Globus pallidus (tissue), 1 donor: ENCODE measurements at regions not wholly inside any gene's neighbourhood (a gene's known extent, or its start where the extent isn't known, plus 50 kb on each side); places are given as distances from the start of the nearest gene placed in this dataset.

Source experiments
- DNase-seq: peaks from one replicate; pipeline ENCODE4 v3.0.0-alpha.2; 2015; ENCODE audit warnings: low spot score

DNA sequence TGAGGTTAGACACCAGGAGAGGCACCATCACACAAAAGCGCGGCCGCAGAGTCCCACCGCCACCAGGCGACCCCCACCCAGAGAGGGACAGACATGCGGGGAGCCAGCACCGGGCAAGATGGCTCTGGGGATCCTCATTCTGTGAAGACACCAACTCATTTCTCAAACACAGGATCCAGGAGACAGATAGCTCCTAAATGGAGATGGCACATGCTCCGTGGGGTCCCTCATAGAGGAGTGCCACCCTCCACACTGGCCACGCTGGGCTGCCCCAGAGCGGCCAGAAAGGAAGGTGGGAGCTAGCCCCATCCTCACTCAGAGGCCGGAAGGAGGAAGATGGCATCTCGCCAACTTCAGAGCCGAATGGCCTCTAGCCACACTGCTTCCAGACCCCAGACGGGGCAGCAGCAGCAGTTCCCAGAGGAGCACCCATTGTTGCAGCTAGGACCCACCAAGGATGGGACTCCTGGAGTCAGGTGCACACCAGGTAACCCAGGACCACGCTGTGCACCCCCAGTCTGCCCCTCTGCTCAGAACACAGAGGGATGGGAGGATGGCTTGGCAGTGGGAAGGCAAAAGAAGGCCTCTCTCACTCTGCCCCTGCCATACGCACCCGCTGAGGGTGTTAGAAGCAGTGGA lies 78.6 kb downstream of the ZIC5 start:
- no peak for DNase-seq

DNA sequence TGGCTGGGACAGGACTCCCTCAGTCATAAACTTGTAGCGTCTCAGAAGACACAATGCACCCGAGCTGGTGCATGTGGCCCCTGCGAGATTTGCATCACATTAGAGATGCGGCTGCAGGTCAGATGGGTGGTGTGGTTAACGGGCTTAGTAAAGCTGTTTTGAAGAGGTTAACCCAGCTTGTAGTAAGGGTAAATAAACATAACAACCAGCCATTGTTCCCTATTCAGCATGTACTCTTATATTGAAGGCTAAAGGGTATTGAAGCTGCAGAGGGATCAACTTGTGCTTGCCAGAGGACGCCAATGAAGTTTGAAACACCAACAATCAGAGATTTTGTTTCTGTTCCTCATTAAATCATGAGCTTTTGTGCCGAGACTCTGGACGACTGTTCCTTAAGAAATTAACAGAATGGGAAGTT lies 79.4 kb downstream of the ZIC5 start:
- DNase-seq = peak; percentile 33

DNA sequence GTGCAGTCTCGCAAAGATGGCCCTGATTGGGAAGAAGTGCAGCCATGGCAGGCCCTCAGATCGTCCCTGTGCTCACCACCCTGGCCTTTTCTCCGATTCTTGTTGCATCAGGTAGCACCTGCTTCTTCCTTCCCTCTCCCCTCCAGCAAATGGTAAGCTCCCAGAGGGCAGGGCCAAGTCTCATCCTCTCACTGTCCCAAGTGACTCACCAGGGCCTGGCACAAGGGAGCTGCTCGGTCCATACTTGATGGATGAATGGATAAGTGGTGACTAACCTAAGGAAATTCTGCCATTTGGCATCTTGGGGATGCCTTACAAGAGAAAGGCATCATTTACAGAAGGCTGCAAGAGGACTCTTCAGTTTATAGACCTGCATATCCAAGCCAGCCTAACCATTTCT lies 84.9 kb downstream of the ZIC5 start:
- DNase-seq = no peak

DNA sequence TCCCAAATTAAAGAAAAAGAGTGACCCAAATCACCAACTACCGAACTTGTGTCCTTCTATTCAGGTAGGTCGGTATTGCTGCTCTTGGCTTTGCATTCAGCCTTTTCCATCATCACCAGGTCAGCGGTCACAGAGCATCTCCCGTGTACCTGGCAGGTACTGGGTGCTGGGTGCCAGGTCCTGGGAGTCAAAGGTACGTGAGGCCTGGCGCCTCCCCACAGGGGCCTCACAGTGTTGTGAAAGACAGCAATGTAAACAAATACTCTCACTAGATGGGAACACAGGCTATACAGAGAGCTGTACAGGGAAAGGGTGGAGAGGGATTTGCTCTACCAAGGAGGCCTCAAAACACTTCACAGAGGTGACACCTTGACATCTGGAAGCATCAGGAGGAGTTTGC lies 86.7 kb downstream of the ZIC5 start:
- no peak for DNase-seq

DNA sequence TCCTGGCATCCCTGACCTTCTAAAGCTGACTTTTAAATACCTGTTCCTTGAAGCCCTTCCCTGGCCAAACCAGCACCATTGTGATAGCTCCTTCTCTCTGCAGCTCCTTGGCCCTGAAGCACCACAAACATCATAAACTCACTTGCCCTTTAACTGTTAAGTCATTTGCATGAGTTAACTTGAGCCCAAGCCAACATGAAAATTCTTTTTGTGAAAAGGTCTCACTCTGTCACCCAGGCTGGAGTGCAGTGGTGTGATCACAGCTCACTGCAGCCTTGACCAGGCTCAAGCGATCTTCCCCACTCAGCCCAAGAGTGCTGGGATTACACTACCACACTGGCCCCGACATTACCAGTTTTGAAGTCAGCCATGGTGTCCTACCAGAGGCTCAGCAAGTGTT lies 87.8 kb downstream of the ZIC5 start:
- DNase-seq = no peak

DNA sequence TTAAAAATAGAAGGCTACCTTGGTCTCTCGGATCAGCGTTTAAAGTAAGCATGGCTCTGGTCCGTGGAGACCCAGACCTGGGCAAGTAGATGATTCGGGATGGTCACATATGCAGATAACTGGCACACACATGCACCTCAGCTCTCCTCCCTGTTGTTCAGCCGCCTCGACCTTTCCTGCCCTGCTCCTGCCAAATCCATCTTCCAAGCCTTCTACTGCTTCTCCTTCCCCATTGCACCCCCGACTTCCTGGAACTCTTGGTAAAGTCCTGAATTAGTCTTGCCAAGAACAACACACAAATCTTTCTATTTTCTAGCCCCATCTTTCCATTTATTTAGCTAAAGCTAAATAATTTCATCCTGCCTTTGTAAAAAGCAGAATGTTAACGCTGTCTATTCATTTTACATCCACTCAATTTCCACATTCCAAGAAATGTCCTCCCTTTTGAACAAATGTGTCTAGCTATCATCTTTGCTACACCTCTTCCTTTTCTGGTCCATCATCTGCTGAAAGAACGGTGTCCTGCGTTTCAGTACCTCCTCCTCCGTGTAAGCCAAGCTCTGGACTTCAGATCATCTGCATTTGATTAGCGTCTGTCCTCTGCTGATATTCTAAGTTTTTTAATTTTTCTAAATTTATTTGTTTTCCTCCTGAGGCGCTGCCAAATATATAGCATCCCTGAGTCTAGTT lies 92.5 kb downstream of the ZIC5 start:
- DNase-seq = no peak

DNA sequence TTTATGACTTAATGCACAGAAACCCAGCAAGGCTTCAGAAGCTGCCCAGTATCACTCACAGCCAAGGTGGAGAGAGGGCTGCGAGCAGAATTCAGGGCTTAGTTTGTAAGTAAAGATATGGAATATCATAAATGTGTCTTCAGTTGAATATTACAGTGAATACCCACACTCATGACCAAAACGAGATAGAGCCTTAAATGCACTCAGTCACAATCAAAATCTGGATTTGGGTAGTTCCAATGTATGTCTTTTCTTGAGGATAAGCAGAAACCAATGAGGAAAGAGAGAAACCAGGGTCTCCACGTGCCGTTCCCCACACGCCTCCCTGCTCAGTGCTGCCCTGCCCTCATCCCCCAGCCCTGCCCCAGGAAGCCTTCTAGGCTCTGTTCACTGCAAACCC lies 94.9 kb downstream of the ZIC5 start:
- no peak for DNase-seq

DNA sequence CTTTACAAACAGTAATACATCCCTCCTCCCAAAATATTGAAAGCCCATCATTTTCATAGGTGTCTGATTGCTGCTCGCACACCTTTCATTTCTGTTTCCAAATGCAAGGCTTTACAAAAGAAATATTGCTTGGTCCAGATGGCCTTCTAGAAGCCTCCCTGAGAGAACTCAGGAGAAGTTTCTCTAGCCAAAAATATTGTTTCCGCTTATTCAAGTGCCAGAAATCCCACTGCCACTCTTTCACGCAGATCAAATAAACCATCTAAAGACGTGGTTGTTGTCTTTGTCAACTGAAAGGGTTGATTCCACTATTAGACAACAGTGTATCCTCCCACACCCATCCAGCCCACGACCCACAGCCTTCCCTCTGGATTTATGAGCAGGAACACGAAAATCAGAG lies 96.2 kb downstream of the ZIC5 start:
- no peak for DNase-seq

DNA sequence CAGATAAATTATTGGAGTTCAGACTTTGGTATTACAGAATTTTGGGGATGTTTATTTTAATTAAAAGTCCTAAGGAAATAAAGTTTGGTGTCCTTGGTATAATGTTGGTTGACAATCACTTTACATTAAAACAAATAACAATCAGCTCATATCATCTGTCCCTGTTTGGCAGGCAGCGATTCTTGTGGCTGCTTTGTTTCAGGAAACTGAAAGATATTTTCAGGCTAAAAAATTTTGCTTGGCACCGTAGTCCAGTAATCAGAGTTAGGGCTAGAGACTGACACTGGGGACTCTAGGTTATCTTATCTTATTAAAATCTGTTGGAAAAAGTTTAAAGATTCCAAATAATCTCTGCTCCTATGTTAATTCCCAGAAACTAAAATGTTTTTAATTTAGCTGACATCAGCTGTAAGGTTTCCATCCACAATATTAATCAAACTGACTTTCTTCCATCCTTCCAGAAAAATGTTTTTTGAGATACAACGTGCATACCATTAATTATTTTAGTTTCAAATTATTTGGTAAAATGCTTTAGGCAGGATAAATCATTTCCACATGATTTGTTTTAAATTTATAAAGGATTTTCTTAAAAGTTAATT lies 97.6 kb downstream of the ZIC5 start:
- DNase-seq = no peak

DNA sequence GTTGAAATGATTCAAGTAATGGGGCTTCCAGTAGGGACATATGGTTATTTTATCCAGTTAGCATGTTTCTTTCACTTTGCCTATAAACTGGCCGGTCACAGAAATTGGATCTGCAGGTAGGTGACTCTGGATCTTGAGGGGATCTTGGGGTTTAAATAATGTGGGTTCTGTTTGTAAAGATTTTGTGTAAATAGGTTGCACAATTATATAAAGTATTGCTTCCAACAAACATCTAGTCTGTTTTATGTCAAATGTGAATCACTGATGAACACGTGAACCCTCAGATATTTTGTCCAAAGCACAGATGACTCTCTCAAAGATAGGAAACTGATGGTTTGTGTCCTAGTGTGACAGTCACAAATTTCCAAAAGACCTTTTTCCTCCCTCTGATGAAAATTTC lies 98.4 kb downstream of the ZIC5 start:
- no peak for DNase-seq

DNA sequence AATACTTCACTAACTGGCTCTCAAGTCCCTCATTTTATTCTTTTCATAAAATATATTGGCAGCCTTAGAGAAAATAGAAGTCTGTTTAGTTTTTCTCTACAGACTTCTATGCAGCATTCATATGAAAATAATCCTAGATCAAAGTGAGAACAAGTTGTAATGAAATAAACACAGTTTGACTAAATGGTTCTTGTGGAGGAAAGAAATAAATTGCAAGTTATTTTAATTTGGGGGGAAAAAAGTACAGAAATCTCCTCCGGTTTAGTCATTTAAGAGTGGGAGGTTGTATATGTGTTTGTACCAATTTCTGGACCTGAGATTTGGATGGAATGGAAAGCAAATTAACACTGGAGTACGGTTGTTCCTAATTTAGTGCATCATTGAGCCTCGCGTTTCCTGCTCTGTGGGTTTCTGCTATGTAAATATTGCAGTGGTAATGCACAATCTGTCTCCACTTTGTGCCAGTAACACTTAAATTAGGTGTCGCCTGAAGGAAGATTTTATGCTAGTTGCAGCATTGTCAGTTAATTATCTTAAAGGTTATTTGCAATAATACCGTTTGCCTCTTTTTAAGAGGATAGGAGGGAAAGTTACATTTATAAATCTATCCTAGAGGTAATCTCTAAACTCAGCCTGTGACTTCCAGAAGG lies 100.2 kb downstream of the ZIC5 start:
- DNase-seq = no peak

DNA sequence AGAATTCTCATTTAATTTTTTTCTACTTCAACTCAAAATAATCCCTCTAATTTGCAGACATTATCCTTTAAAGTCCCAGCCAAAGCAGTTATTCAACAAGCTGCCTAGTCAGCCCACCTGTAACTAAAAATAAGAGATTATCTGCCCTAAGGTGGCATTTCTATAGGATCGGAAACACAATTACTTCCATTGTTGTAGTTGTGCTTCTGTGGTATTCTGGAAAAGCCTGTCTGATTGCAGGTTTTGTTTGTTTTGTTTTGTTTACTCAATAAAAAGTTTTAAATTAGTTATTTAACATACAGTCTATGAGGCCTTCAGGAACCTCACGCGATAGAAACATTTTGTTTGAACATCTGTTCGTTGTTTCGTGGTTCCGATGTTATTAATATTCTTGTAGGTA lies 101.0 kb downstream of the ZIC5 start:
- DNase-seq = no peak

DNA sequence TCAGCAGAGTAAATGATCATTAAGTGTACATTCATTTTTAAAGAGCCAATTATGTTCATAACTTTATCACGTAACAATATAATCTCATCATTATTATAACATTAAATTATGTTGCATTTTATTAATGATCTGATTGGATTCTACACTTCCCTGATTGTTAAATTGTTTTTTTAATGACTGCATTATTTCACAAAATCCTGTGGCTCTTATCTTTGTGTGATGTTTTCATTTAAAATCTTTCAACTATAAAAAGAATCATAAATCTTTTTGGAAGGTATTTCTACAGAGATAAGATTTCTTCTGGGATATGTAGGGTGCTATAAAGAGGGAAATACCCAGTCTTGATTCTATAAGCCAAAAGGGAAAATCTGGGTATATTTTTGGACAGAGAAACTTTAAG lies 101.7 kb downstream of the ZIC5 start:
- DNase-seq = no peak

DNA sequence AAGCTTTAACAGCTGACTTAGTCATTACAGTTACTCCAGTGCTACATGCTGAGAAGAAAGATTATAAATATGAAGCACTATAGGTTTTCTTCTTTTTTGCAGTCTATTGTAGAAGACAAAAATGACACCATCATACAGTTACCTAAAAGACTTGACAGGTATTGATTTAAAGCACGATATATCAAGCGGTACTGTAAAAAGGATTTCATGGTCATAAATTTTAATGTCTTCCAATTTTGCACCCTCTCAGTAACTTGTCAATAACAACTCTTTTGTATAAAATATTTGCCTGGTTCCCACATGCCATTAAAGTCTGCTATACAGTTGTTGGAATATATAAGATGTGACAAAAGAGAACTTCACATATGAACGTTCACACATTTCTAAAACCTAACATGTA lies 102.8 kb downstream of the ZIC5 start:
- DNase-seq = no peak

DNA sequence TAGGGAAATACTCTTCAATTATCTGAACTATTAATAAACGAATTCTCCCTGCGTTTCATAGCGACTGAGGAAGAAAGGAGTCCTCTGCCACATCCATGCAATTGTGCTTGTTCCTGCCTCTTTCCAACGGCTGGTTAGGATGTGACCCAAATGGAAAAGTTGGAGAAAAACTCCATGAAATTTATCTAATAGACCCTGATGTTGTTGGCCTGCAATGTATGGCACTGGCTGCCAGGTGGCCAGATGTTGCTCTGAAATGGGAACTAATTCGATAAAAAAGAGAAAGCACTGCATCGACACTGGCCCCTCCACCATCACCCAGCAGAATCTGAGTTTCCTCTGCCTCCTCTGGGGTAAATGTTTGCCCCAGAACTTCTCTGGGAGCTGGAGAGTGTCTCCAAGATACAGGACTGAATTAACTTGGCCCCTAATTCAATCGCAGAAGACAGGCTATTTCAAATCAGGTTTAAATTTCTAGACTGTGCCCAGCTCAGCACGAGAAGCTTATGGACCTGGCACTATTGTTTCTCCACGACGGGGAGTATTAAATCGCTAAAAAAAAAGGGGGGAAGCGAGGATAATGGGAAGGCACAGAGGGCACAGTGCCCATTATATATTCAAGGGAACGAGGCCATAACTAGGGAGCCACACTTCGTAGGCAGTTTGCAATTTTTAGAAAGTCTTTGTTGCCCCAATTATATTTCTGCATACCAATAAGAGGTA lies 103.9 kb downstream of the ZIC5 start:
- no peak for DNase-seq

DNA sequence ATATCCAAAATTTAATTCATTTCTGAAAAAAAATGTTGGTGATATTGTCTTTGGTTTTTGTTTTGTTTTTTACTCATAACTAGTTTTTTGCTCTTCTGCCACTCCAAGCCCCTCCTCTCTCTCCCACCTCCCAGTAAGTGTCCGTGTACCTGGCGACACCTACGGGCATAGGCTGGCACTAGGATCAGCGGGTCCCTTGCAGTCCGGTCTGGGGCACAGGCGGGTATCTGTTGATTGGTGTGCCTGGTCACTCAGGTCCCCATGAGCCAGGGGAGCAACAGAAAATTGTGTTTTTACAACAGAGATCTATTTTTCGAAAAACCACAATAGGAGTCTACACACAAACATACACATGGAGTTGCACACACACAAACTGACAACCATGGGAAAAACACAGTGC lies 104.8 kb downstream of the ZIC5 start:
- no peak for DNase-seq

DNA sequence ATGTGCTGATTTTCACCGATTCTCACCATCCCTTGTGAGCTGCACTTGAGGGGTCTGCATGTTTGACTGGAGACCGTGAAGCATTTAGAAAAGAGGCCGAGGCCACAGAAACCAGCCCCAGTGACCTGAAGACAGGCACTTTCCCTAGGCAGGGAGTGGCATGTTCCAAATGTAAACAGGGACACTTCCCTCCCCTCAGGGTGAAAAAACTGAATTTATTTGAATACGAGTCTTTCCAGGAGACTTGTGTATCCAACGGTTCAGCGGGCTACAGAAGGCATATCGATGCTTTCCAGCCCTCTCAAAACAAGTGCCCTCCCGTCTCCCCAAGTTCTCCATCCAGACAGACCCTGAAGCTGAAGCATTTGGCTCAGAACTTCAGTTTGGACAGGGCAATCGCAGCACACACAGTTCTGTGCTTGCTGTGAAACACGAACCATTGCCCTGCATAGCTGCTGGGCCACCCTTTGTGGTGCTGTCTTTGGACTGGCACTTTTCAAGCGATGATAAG lies 106.1 kb downstream of the ZIC5 start:
- DNase-seq = no peak

DNA sequence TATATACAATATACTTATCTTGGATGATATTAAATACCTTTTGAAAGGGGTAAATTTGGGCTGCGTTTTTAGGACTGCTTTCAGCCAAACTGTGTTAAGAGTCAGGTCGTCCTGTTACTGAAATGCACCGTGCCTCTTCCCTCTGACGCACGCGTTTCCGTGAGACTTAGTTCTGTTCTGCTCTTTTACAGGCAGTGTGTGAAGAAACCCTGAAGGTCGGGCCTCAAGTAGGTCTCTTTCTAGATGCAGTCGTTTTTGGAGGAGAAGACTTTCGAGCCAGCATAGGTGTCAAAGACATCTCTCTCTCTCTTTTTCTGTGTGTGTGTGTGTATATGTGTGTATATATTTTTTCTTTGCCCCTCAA lies 107.0 kb downstream of the ZIC5 start:
- DNase-seq = no peak

DNA sequence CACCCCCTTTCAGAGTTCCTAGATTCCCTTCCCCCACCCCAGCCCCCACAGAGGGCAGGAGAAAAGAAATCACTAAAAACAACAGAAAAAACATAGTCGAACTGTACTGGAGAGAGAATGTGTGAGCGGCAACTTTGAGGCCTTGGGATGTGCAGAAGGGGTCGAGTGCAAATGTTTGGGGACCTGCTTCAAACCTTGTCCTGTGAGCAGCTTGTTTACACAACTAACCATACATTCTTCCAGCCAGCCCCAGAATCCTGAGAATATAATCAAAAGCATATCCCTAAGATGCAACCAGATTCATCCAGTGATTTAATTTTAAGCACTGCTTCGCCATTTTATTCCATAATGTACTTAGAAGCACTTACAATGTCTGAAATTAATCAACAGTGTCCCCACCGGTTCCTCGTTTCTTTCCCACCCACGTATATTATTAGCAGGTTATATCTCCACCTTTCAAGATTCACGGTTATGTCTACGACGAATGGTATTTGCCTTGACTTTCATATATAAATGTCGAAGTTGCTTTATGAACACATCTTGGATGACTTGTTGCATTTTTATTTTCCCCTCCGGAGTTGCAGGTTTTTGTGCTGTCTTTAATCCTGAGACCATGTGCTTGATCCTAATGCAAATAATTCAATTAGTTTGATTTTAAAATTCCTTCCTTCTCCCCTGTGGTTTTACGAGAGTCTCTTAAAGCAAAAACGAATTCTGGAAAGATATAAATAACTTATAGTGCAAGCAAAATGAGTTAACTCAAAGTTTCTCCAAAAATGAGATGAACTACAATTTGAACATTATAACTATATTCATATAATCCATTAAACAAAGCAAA lies 107.6 kb downstream of the ZIC5 start:
- no peak for DNase-seq

DNA sequence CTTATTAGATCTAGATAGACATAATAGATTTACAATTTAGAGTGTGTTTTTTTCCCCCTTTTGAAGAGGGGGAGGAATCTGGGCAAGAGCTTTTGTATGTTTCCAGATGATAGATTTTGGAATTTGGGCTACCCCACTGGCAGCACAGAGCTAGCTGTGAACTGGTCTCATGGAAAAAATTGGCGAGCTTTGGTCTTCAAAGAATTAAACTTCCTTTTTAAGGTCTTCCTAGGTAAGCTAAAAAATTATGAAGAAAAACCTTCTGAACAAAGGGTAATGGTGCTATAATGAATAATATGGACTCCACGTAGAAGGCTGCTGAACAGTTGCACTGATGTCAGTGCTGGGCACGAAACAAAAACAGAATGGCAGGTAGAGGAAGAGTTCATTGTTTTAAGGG lies 109.3 kb downstream of the ZIC5 start:
- no peak for DNase-seq

DNA sequence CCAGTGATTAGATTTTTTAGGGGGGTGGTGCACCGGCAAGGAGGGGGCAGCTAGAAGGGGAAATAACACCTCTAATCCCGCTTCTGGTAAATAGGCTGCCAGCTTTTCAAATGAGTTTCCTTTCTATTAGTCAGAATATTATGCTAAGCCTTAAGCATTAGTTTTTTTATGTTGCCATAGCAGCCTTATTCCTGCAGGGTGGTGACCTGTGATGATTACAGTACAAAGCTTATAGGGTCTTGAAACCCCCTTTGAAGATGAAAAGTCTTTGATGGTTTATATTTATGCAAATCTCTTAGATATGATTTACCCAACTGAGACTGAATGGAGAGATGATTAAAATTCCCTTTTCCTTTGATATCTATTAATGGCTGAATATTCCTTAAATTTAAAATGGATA lies 109.8 kb downstream of the ZIC5 start:
- no peak for DNase-seq

DNA sequence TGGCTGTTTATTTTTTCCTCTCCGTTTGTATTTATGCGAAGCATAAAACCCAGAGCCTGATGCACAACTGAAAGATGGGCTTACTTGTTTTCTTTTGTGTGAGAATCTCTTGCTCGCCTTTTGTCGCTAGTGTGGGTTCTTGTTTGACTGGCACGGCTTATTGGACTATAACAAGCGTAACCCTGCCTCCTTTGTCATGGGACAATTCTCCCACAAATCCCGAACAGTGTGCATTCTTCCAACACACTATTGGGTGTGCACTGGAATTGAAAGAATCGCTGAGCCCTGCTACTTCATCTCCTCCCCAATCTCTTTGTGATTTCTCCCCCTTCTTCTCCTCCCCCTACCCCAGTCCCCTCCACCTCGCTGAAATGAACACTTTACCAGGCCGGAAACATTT lies 110.8 kb downstream of the ZIC5 start:
- DNase-seq = no peak
